Thyroid gland (tissue), 4 donors: ENCODE measurements at regions not wholly inside any gene's neighbourhood (a gene's known extent, or its start where the extent isn't known, plus 50 kb on each side); places are given as distances from the start of the nearest gene placed in this dataset.

Experiments
- DNase-seq, 2 donors: peaks; one replicate each; pipeline ENCODE4 v3.0.0-alpha.2; 2019
- H3K27ac ChIP-seq, 3 donors: fragments of 200-600 bp; sonication (generic); 1 replicate in 2 of 3; 2 replicates in 1 of 3; pipeline ENCODE4 v1.5.1; 2016 to 2019; ENCODE audit warnings: mild to moderate bottlenecking in 1 of 3, moderate library complexity in 1 of 3
- H3K27me3 ChIP-seq: fragments of 200-600 bp; sonication (generic); one replicate; pipeline ENCODE4 v1.5.1; 2019
- H3K36me3 ChIP-seq, 2 donors: fragments of 200-600 bp; sonication (generic); one replicate each; pipeline ENCODE4 v1.5.1; 2016 to 2019
- H3K4me1 ChIP-seq, 2 donors: fragments of 200-600 bp; sonication (generic); one replicate each; pipeline ENCODE4 v1.5.1; 2017 to 2019
- H3K4me3 ChIP-seq, 3 donors: fragments of 200-600 bp; sonication (generic); replicated peaks in 1 of 3; 1 replicate in 2 of 3; 2 replicates in 1 of 3; pipeline ENCODE4 v1.5.1; 2016; ENCODE audit warnings: mild to moderate bottlenecking in 1 of 3
- H3K9me3 ChIP-seq: fragments of 200-600 bp; sonication (generic); one replicate; pipeline ENCODE4 v1.5.1; 2017
- CTCF ChIP-seq, 6 experiments: fragments of 200-600 bp in 3 of 6; fragments of 450-650 bp in 3 of 6; sonication (generic) in 3 of 6; IDR thresholded peaks; one replicate each; pipeline ENCODE4 v1.5.1; 2016 to 2019; ENCODE audit warnings: antibody characterized with exemption in 6 of 6, mild to moderate bottlenecking in 2 of 6, inconsistent platforms in 1 of 6, moderate library complexity in 1 of 6
- POLR2A ChIP-seq, 2 donors: fragments of 450-650 bp; IDR thresholded peaks; one replicate each; pipeline ENCODE4 v1.6.1; 2017; ENCODE audit warnings: antibody characterized with exemption in 2 of 2, mild to moderate bottlenecking in 2 of 2, moderate library complexity in 1 of 2
- WGBS, 2 donors: methylation state at CpG; one replicate each; pipeline ENCODE4 v1.1.5; 2017; 5-methylcytosine and 5-hydroxymethylcytosine counted together
- intact Hi-C: fragments of 100-400 bp; cut with DNase I; formaldehyde crosslinking; loops from one replicate; pipeline ENCODE4 v1.15.1; 2023

DNA sequence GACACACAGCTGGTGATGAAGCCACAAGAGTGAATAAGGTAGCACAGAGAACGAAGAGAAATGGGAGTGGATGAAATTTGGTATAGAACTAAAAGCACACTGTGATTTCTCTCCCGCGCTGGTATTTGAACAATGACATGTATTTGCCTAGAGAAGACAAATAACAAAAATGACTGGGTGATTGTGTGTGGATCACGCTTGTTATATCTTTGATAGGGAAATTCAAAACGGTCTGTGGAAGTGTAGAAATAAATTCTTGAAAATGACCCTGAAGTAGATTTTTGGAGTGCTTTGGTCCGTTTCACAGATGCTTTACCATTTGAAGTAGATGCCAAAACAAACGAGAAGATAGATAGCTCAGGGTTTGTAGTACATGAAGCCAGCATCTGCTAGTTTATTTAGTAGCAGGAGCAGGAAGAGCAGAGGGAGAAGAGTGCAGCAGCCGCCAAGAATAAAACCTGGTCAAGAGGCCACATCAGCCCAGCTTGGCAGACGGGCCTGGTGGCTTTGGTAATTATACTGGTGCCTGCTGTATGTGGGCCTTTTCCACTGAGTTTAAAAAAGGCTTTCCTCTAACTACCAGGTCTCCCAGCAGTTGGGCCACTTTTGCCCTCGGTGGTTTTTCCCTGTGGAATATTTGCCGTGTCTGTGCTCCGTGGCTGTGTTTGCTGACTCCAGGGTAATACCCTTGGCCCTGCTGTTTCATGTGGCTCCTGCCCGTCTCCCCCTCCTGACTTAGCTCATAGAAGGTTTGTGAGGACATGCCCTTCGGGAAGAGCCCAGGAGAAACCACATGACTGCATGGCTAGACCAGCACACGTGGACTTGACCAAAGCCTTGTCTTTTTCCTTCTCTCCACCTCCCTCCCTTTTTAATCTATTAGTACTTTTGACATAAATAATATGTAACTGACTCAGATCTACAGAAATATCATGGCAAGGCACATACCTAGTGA lies 294.0 kb downstream of the SOX4 start:
- no peak for TF ChIP-seq POLR2A (IDR thresholded peaks at IDR 0.05)
- TF ChIP-seq CTCF (IDR thresholded peaks at IDR 0.05): no peak
- DNase-seq: peak; percentile 68
- no peaks in the 10 kb centered on the region for H3K9me3 ChIP-seq
- peak overlapping the region in 2 of 3 donors; percentile 29 to 38 for H3K27ac ChIP-seq
- no peaks in the 10 kb centered on the region for H3K36me3 ChIP-seq
- peaks cover 9 to 14% of the 10 kb centered on the region in 2 donors for H3K4me1 ChIP-seq
- intact Hi-C loops: no loop called here
- no peak overlapping the region for H3K4me3 ChIP-seq
- 37 to 44% methylated on average over 15 of the region's 15 CpGs for WGBS, 2 donors
- no peaks in the 10 kb centered on the region for H3K27me3 ChIP-seq

GRCh38 chr6:21891080-21891479 lies 297.5 kb downstream of the SOX4 start:
- H3K27ac ChIP-seq: no peak overlapping the region
- peaks cover 9 to 14% of the 10 kb centered on the region in 2 donors for H3K4me1 ChIP-seq
- H3K27me3 ChIP-seq: no peaks in the 10 kb centered on the region
- no peak overlapping the region for H3K4me3 ChIP-seq
- no peaks in the 10 kb centered on the region for H3K36me3 ChIP-seq
- WGBS, 2 donors: 85 to 95% methylated on average over 3 of the region's 3 CpGs
- no peak for TF ChIP-seq POLR2A (IDR thresholded peaks at IDR 0.05)
- no peak for DNase-seq
- intact Hi-C loops: no loop called here
- H3K9me3 ChIP-seq: no peaks in the 10 kb centered on the region

GRCh38 chr6:21893793-21894192 lies 300.2 kb downstream of the SOX4 start:
- TF ChIP-seq CTCF (IDR thresholded peaks at IDR 0.05): no peak
- TF ChIP-seq POLR2A (IDR thresholded peaks at IDR 0.05): no peak
- WGBS, 2 donors: 91 to 94% methylated on average over 4 of the region's 4 CpGs
- H3K27me3 ChIP-seq: no peaks in the 10 kb centered on the region
- no peaks in the 10 kb centered on the region for H3K4me1 ChIP-seq
- H3K27ac ChIP-seq: no peak overlapping the region
- intact Hi-C loops: no loop called here
- H3K4me3 ChIP-seq: no peak overlapping the region
- no peak for DNase-seq
- H3K9me3 ChIP-seq: no peaks in the 10 kb centered on the region
- no peaks in the 10 kb centered on the region for H3K36me3 ChIP-seq

DNA sequence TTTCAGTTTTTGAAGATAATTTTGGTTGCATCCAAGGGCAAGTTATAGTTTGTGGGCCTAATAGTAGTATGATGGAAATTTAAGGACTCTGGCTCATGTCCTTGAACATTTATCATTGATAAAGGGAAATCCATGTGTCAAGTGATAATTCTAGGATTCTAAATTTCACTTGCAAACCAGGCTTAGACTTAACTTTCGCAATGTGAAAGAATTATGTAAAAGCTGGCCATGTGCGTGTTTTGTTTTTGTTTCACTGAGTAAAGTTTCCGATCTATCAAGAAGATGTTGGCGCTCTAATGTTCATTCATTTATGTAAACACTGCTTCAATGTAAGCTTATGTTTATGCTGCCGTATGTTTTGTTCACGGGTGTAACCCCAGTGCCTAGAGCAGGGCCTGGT lies 302.0 kb downstream of the SOX4 start:
- no peak overlapping the region for H3K4me3 ChIP-seq
- no peak overlapping the region for H3K27ac ChIP-seq
- no peak for TF ChIP-seq POLR2A (IDR thresholded peaks at IDR 0.05)
- no peak for TF ChIP-seq CTCF (IDR thresholded peaks at IDR 0.05)
- H3K36me3 ChIP-seq: no peaks in the 10 kb centered on the region
- no peaks in the 10 kb centered on the region for H3K27me3 ChIP-seq
- WGBS, 2 donors: 97 to 98% methylated on average over 6 of the region's 6 CpGs
- intact Hi-C loops: no loop called here
- no peaks in the 10 kb centered on the region for H3K4me1 ChIP-seq
- H3K9me3 ChIP-seq: no peaks in the 10 kb centered on the region
- DNase-seq: no peak

DNA sequence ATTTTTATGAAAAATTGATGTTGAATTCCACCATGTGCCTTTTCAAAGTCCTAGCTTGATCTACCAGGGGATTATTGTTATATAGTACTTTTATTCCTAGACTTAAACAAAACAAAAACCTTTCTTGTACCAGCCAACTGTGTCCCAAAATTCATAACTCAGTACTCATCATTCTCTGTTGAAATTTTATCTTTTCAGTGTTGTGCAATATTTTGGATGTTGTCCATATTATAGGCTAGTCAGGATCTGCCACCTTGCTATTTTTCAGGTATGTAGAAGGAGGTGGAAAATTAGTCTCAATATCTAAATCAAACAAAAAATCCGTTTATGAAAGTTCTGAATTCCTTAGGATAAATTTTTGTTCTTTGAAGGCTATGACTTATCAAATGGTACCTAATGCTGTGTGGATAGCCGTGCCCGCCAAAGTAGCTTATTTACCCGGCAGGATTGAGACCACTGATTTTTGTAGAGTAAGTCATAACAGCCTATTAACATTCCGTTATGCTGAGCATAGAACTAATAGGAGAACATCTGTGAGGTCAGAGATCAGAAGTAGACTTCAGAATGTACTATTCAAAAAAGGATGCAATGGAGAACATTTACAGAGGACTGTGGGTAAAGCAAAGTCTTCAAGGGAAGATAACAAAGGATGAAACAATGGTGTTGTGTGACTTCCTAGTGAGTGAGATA lies 304.7 kb downstream of the SOX4 start:
- H3K4me3 ChIP-seq: no peak overlapping the region
- no peak overlapping the region for H3K27ac ChIP-seq
- WGBS, 2 donors: 86 to 87% methylated on average over 5 of the region's 5 CpGs

More for the DNA sequence above, 304.7 kb downstream of the SOX4 start:
- no peaks in the 10 kb centered on the region for H3K36me3 ChIP-seq
- TF ChIP-seq CTCF (IDR thresholded peaks at IDR 0.05) (no peak), POLR2A (IDR thresholded peaks at IDR 0.05) (no peak)
- no peak for DNase-seq
- H3K4me1 ChIP-seq: no peaks in the 10 kb centered on the region
- no peaks in the 10 kb centered on the region for H3K9me3 ChIP-seq
- no peaks in the 10 kb centered on the region for H3K27me3 ChIP-seq
- intact Hi-C loops: no loop called here
